Gastrocnemius medialis (tissue), 4 donors: ENCODE measurements at regions not wholly inside any gene's neighbourhood (a gene's known extent, or its start where the extent isn't known, plus 50 kb on each side); places are given as distances from the start of the nearest gene placed in this dataset.

Source experiments
- CTCF ChIP-seq, 5 experiments: fragments of 450-650 bp in 3 of 5; fragments of 200-600 bp in 2 of 5; sonication (generic) in 2 of 5; IDR thresholded peaks in 4 of 5; conservative IDR thresholded peaks in 1 of 5; 1 replicate in 4 of 5; 2 replicates in 1 of 5; pipeline ENCODE4 v1.5.1; 2016 to 2019; ENCODE audit warnings: antibody characterized with exemption in 5 of 5, mild to moderate bottlenecking in 3 of 5, moderate library complexity in 3 of 5
- POLR2A ChIP-seq, 2 donors: fragments of 450-650 bp; IDR thresholded peaks; one replicate each; pipeline ENCODE4 v1.6.1; 2017; ENCODE audit warnings: antibody characterized with exemption in 2 of 2, mild to moderate bottlenecking in 2 of 2, moderate library complexity in 2 of 2

DNA sequence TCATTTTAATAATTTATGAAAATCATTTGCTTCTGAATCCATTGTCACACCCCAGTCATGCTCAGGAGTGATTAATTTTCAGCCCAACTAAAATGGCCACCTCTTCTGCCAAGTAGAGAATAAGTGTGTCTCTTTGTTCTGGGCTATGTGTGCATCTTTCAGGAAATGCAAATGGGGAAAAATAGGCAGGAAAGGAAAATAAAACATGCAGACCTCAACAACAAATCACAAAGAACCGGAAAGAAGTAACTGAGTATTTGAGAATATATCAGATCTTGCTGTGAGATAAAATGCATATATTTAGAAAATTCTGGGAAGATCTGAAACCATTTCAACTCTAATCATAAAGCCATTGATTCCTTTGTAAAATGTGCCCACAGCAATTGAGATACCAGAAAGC, 763.9 kb downstream of the GALC start:
- TF ChIP-seq CTCF (IDR thresholded peaks at IDR 0.05 in 4 of 5, conservative IDR thresholded peaks at IDR 0.05 in 1 of 5) (no peak), POLR2A (IDR thresholded peaks at IDR 0.05) (no peak)
